NCI-H146 treated with DMSO at 0.1 percent for 48 hours (cell line): ENCODE measurements at regions not wholly inside any gene's neighbourhood (a gene's known extent, or its start where the extent isn't known, plus 50 kb on each side); places are given as distances from the start of the nearest gene placed in this dataset.

Experiments used
- DNase-seq: peaks from one replicate; lab custom pipeline; 2025; ENCODE audit not compliant: unreplicated experiment; lab: John Stamatoyannopoulos, UW

DNA sequence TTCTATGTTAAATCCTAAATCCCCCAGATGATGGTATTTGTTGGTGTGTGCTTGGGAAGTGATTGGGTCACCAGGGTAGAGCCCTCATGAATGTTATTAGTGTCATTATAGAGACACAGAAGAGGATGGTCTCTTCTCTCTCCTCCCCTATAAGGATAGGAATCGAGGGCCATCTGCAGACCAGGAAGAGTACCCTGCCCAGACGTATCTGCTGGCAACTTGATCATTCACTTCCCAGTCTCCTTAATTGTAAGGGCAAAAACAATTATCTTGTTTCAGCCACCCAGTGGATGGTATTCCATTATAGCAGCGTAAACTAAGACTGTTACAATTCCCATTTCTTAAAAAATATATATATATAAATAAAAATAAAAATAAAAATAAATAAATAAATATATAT, 892.2 kb downstream of the SI start:
- DNase-seq, result no peak

DNA sequence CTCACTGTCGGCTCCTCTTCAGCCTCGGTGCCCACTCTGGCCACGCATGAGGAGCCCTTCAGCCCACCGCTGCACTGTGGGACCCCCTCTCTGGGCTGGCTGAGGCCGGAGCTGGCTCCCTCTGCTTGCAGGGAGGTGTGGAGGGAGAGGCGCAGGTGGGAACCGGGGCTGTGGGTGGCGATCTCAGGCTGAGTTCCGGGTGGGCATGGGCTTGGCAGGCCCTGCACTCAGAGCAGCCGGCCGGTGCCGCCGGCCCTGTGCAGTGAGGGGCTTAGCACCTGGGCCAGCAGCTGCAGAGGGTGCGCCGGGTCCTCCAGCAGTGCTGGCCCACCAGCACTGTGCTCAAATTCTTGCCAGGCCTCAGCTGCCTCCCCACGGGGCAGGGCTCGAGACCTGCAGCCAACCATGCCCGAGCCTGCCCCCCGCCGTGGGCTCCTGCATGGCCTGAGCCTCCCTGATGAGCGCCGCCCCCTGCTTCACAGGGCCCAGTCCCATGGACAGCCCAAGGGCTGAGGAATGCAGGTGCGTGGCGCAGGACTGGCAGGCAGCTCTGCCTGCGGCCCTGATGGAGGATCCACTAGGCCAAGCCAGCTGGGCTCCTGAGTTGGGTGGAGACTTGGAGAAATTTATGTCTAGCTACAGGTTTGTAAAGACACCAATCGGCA, 899.1 kb downstream of the SI start:
- no peak for DNase-seq

- no peak for DNase-seq
Measured at GRCh38 chr3:164174059-164174458, 904.2 kb downstream of the SI start.

- DNase-seq, result no peak
Measured at GRCh38 chr3:164155400-164155799, 922.9 kb downstream of the SI start.

DNA sequence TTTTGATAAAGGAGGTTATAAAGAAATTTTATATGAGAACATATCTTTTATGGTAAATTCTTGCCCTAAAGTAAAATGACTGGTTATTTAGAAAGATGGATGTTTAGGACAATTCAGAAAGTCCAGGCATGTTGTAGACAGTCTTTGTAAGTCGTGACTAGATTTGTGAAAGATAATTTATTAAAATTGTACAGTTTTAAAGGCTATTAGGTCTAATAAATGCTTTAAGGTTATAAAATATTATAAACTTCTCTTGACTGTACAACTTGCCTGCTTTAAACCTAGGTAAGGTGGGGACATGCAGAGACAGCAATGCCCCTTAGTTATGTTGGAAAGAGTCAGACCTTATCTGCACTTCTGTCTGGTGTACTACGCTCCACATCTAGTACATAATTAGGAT, 933.5 kb downstream of the SI start:
- DNase-seq, result no peak

GRCh38 chr3:164132878-164133277, 945.4 kb downstream of the SI start:
- DNase-seq, result no peak

DNA sequence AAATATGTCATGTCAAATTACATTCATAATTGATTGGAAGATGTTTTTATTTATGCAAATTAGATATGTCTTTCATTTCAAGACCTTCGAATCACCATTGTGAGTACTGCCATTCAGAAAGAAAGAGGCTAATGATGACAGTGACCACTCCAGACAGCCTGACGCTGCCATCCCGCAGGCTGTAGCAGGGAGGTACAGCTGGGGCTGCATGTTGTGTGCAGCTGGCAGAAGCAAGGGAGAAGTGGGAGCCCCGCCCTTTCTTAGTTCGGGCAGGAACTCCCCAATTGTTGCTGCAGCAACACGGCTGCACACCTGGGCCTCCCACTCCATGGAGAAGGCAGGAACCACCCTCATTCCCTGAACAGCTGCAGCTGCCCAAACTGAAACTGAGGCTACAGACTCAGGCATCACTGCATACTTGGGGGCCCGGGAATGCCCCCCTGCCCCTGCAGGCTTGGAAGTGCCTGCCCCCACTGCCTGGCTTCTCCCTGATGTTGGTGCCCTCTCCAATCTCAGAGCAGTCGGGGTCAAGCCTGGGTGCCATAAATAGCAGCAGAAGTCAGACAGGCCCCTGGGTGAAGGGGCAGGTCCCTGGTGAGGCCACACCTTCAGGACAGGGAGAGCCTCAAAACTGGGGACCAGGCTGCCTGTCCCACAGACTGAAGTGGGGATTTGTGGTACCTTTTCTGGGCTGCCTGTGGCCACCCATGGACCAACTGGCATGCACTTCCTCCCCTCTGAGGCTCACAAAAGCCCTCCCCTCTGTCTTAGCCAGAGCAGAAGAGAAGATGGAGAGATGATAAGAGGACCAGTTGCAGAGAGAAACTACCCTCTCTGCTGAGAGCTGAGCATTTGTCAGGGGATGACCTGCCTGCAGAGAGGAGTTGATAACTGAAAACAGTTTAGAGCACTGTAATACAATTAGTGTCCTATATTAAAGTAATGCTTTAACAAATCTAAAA, 964.6 kb downstream of the SI start:
- DNase-seq, result no peak

GRCh38 chr3:164096352-164096751, 981.9 kb downstream of the SI start:
- no peak for DNase-seq

- DNase-seq, result no peak
Measured at GRCh38 chr3:164095949-164096348, 982.3 kb downstream of the SI start.

DNA sequence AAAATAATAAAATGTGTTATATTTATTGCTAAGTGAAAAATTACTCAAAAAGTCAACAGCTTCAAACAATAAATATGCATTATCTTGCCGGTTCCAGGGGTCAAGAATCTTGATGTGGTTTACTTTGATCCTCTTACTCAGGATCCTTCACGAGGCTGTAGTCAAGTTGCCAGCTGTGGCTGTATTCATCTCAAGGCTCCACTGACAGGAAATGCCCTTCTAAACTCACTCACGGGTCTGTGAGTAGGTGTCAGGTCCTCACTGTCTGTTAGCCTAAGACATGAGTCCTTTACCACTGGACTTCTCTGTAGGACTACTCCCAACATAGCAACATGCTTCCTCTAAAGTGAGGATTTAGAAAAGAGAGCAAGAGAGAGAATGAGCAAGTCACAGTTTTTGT, 983.0 kb downstream of the SI start:
- DNase-seq, result no peak

- no peak for DNase-seq
Measured at GRCh38 chr3:164094546-164094945, 983.8 kb downstream of the SI start.

DNA sequence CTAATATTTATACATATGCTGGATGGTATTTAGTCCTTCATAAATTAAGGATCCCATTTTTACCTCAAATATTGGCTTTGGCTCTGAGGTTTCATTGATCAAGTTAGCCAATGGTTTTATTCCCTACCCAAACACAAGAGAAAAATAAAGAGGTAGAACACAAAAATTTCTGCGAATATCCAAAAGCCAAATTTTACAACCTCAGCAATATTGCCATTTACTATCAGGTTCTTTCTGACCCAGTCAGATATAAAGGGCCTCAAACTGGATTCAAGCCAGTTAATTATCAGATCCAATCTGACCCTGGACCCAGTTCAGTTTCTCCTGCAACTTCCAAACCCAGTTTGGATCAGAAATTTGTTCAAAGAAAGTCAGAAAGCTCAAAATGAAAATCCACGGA, 998.1 kb downstream of the SI start:
- DNase-seq, result no peak

GRCh38 chr3:164064298-164064697, 1014.0 kb downstream of the SI start:
- no peak for DNase-seq

DNA sequence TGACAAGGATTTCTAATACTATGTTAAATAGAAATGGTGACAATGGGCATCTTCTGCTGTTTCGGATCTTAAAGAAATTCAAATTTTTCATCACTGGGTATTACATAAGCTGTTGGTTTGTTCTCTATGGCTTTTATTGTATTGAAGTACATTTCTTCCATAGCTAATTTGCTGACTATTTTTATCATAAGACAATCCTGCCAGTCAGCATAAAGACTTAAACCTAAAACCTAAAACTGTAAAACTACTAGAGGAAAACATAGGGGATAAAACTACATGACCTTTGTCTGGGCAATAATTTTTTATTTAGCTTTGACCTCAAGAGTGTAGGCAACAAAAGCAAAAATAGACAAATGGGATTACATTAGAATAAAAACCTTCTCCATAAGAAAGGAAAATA, 1017.4 kb downstream of the SI start:
- no peak for DNase-seq

GRCh38 chr3:164049847-164050246, 1028.4 kb downstream of the SI start:
- DNase-seq, result no peak

- no peak for DNase-seq
Measured at GRCh38 chr3:164048451-164048850, 1029.8 kb downstream of the SI start.

DNA sequence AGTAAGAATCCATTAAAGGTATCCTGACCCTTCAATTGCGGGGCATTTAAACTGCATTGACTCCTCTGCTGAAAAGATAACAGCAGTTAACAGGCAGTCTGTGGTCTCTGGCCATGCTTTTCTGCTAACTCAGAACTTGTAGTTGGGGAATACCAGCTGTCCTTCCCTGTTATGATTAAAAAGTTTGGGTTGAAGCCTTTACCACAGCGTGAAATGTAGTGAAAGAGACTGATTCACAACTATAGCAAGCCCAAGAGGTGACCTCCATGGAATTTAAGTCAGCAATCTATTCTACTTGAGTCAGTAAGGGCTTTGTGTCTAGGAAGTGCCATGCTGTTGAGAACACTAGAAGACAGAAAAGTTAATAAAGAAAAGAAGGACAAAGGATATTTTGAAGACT, 1037.3 kb downstream of the SI start:
- no peak for DNase-seq

DNA sequence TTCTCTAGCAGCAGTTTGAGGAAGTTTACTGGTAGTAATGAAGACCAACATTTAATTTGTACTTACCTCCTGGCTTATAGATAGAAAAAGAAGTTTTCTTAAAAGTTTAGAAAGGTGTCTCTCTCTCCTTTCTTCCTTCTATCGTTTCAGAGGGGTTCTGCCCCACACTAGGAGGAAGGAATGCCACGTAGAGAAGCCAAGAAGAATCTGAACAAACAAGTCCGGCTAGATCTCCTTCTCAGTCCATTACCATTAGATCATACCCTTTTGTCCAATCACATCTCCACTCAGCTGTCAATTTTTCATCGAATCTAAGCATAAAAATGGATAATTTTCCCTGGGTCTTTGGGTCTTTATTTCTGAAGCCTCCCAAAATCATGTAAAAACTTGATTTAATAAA, 1048.1 kb downstream of the SI start:
- DNase-seq, result no peak

DNA sequence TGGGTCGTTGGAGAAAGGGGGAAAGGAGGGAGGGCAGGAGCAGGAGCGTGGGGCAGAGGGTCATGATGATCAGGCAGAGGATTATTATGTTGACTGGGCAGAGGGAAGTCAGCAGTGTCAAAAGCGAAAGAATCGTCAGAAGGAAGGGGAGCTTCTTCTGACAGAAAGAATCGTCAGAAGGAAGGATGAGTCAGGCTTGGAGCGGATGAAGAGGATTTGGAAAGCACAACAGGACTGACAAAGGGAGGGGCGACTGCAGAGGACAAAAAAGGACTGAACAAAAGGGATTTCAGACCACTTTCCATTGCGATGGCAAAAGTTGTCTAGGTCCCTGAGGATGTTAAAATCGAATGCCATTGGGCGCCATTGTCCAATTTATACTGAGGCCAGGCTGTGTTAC, 1053.5 kb downstream of the SI start:
- DNase-seq, result no peak

- no peak for DNase-seq
Measured at GRCh38 chr3:164023480-164023879, 1054.8 kb downstream of the SI start.

GRCh38 chr3:164018500-164018899, 1059.8 kb downstream of the SI start:
- DNase-seq, result no peak

DNA sequence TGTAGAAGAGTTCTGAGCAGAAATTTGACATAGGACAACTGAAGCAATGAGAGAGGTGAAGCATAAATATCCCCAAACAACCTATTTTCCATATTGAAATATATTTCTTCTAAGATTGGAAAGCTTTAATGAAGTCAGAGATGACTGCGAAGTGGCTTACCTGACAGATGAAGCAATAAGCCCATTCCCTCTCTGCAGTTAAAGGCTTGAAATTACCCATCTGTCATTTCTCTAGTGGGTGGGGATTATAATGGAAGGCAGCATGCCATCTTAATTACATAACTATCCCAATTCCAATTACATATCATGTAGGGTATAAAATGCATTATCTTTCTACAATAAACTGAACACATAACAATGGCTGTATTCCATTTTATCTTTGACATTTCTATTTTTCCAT, 1070.5 kb downstream of the SI start:
- DNase-seq, result no peak
